PFSK-1 (cell line): ENCODE measurements at regions not wholly inside any gene's neighbourhood (a gene's known extent, or its start where the extent isn't known, plus 50 kb on each side); places are given as distances from the start of the nearest gene placed in this dataset.

ENCODE experiments used
- FOXP2 ChIP-seq: optimal IDR thresholded peaks from 2 replicates; pipeline ENCODE3; 2011; ENCODE audit warnings: borderline replicate concordance, control low read depth, inconsistent platforms; ENCODE audit not compliant: insufficient read depth; ENCODE audit errors: extremely low read length, extremely low read depth
- POLR2AphosphoS5 ChIP-seq: IDR thresholded peaks from 2 replicates; pipeline ENCODE4 v1.6.1; 2012; ENCODE audit warnings: low read depth, mild to moderate bottlenecking, control low read depth, low read length, moderate library complexity
- SIN3A ChIP-seq: IDR thresholded peaks from 2 replicates; pipeline ENCODE4 v1.6.1; 2012; ENCODE audit warnings: mild to moderate bottlenecking, low read length, moderate library complexity, borderline replicate concordance; ENCODE audit not compliant: insufficient read depth
- TAF1 ChIP-seq: IDR thresholded peaks from 2 replicates; pipeline ENCODE4 v1.6.1; 2012; ENCODE audit warnings: low read length, control low read depth, borderline replicate concordance; ENCODE audit not compliant: insufficient read depth
- TF ChIP-seq, protein P1 (sequence below), 2 experiments: IDR thresholded peaks; 2 replicates each; pipeline versions ENCODE4 v1.6.1 to v1.8.0; 2011 to 2012; ENCODE audit warnings: low read depth in 2 of 2, low read length in 2 of 2, control low read depth in 1 of 2, inconsistent platforms in 1 of 2, mild to moderate bottlenecking in 1 of 2, moderate library complexity in 1 of 2; ENCODE audit not compliant: insufficient read depth in 1 of 2

DNA sequence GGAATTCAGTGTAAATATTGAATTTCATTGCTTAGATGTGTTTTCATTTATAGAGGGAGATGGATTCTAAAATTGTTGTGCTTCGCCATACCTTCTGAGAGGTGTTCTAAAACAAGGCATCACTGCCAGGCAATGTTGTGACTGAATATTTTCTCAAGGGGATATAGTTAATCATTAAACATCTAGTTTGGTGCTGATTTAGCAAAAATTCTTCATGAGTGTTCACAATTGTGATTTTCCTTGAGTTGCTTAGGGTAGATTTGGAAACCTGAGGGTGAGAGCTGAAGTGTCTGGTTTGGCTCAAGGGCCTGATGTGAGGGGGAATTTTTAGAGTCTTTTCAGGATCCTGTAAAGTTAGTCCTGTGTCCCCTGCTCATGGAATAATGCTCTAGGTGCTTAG lies 104.5 kb downstream of the MAT2B start:
- TF ChIP-seq TAF1 (no peak), POLR2AphosphoS5 (no peak), SIN3A (no peak), FOXP2 (no peak)
- TF ChIP-seq, protein P1, sequence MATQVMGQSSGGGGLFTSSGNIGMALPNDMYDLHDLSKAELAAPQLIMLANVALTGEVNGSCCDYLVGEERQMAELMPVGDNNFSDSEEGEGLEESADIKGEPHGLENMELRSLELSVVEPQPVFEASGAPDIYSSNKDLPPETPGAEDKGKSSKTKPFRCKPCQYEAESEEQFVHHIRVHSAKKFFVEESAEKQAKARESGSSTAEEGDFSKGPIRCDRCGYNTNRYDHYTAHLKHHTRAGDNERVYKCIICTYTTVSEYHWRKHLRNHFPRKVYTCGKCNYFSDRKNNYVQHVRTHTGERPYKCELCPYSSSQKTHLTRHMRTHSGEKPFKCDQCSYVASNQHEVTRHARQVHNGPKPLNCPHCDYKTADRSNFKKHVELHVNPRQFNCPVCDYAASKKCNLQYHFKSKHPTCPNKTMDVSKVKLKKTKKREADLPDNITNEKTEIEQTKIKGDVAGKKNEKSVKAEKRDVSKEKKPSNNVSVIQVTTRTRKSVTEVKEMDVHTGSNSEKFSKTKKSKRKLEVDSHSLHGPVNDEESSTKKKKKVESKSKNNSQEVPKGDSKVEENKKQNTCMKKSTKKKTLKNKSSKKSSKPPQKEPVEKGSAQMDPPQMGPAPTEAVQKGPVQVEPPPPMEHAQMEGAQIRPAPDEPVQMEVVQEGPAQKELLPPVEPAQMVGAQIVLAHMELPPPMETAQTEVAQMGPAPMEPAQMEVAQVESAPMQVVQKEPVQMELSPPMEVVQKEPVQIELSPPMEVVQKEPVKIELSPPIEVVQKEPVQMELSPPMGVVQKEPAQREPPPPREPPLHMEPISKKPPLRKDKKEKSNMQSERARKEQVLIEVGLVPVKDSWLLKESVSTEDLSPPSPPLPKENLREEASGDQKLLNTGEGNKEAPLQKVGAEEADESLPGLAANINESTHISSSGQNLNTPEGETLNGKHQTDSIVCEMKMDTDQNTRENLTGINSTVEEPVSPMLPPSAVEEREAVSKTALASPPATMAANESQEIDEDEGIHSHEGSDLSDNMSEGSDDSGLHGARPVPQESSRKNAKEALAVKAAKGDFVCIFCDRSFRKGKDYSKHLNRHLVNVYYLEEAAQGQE (IDR thresholded peaks at IDR 0.05; ENCODE audit: insufficient read depth in 1 of 2, low read depth in 2 of 2, low read length in 2 of 2): no peak
